HCT116 (cell line): ENCODE measurements at regions not wholly inside any gene's neighbourhood (a gene's known extent, or its start where the extent isn't known, plus 50 kb on each side); places are given as distances from the start of the nearest gene placed in this dataset.

Experiments
- CTCF ChIP-seq, 3 experiments: fragments of 200-600 bp in 1 of 3; sonication (generic) in 1 of 3; IDR thresholded peaks in 2 of 3; conservative IDR thresholded peaks in 1 of 3; 2 replicates each; pipeline ENCODE4 v1.5.1; 2012 to 2017; ENCODE audit warnings: low read depth in 2 of 3, low read length in 2 of 3, antibody characterized with exemption in 1 of 3, borderline replicate concordance in 1 of 3, control low read depth in 1 of 3, mild to moderate bottlenecking in 1 of 3, mixed read lengths in 1 of 3, mixed run types in 1 of 3, moderate library complexity in 1 of 3; ENCODE audit not compliant: insufficient read depth in 1 of 3
- EZH2 ChIP-seq: fragments of 200-600 bp; sonication (generic); IDR thresholded peaks from 2 replicates; pipeline ENCODE4 v1.6.1; 2017; ENCODE audit warnings: antibody characterized with exemption, mixed run types
- MAX ChIP-seq: IDR thresholded peaks from 2 replicates; pipeline ENCODE4 v1.6.1; 2012
- POLR2A ChIP-seq: IDR thresholded peaks from 2 replicates; pipeline ENCODE4 v1.7.0; 2011; ENCODE audit warnings: borderline replicate concordance; ENCODE audit not compliant: insufficient read depth, insufficient read length; ENCODE audit errors: extremely low read depth
- POLR2AphosphoS5 ChIP-seq: IDR thresholded peaks from 2 replicates; pipeline ENCODE4 v1.6.1; 2011; ENCODE audit warnings: mild to moderate bottlenecking, low read depth, low read length, moderate library complexity
- RAD21 ChIP-seq: IDR thresholded peaks from 2 replicates; pipeline ENCODE4 v1.6.1; 2012; ENCODE audit warnings: low read depth, mild to moderate bottlenecking
- REST ChIP-seq: IDR thresholded peaks from 2 replicates; pipeline ENCODE4 v1.6.1; 2012; ENCODE audit warnings: low read depth
- SP1 ChIP-seq: IDR thresholded peaks from 2 replicates; pipeline ENCODE4 v1.6.1; 2012; ENCODE audit warnings: low read depth
- SRF ChIP-seq: IDR thresholded peaks from 2 replicates; pipeline ENCODE4 v1.6.1; 2012; ENCODE audit warnings: low read depth
- YY1 ChIP-seq: IDR thresholded peaks from 2 replicates; pipeline ENCODE4 v1.6.1; 2011; ENCODE audit warnings: low read length, low read depth, moderate library complexity, mild to moderate bottlenecking; ENCODE audit not compliant: insufficient replicate concordance; ENCODE audit errors: extremely low read depth

- TF ChIP-seq CTCF (IDR thresholded peaks at IDR 0.05 in 2 of 3, conservative IDR thresholded peaks at IDR 0.05 in 1 of 3; ENCODE audit: borderline replicate concordance in 1 of 3, insufficient read depth in 1 of 3, low read depth in 2 of 3, low read length in 2 of 3) (no peak), POLR2A (no peak), SP1 (no peak), POLR2AphosphoS5 (no peak), YY1 (no peak), REST (no peak), MAX (no peak), EZH2 (no peak), RAD21 (no peak), SRF (no peak)
These were observed 351.0 kb downstream of the COL11A1 start for GRCh38 chr1:102757363-102757762.
